H1 (cell line): ENCODE measurements at regions not wholly inside any gene's neighbourhood (a gene's known extent, or its start where the extent isn't known, plus 50 kb on each side); places are given as distances from the start of the nearest gene placed in this dataset.

Source experiments
- CTCF ChIA-PET: fragments of 300-600 bp; sonication (Branson Sonifier 250); formaldehyde crosslinking; loops from one replicate; lab custom pipeline; 2021; ENCODE audit not compliant: partially characterized antibody; lab: Charles Lee
- POLR2A ChIA-PET: fragments of 300-600 bp; sonication (Branson Sonifier 250); formaldehyde crosslinking; loops from one replicate; lab custom pipeline; 2021; ENCODE audit warnings: inconsistent platforms; ENCODE audit not compliant: partially characterized antibody; lab: Charles Lee
- DNase-seq, 2 experiments: peaks; one replicate each; pipeline versions ENCODE4 v3.0.0 to v3.0.0-alpha.2; 2010 to 2022; ENCODE audit warnings: low spot score in 2 of 2, low read depth in 1 of 2, mixed read lengths in 1 of 2
- FAIRE-seq: peaks from 2 replicates; lab custom pipeline; 2011; peaks lifted over from hg19 to GRCh38; lab: Jason Lieb, UNC
- H2AFZ ChIP-seq: 2 replicates; pipeline ENCODE4 v1.8.1; 2012; ENCODE audit warnings: low read length, inconsistent platforms
- H2AK5ac ChIP-seq: 2 replicates; pipeline ENCODE4 v1.6.1; 2013; ENCODE audit warnings: low read depth, low read length
- H2BK120ac ChIP-seq: replicated peaks from 2 replicates; pipeline ENCODE3; 2013; ENCODE audit warnings: low read depth, low read length, inconsistent platforms
- H2BK12ac ChIP-seq: 2 replicates; pipeline ENCODE4 v1.6.1; 2013; ENCODE audit warnings: low read depth, low read length
- H2BK15ac ChIP-seq: 2 replicates; pipeline ENCODE4 v1.6.1; 2013; ENCODE audit warnings: low read length
- H2BK20ac ChIP-seq: 2 replicates; pipeline ENCODE4 v1.6.1; 2013; ENCODE audit warnings: low read length
- H2BK5ac ChIP-seq: 2 replicates; pipeline ENCODE4 v1.6.1; 2013; ENCODE audit warnings: low read depth, low read length
- H3K14ac ChIP-seq: 2 replicates; pipeline ENCODE4 v1.6.1; 2013; ENCODE audit warnings: inconsistent platforms; ENCODE audit not compliant: insufficient read length
- H3K18ac ChIP-seq: 2 replicates; pipeline ENCODE4 v1.6.1; 2013; ENCODE audit warnings: low read length; ENCODE audit errors: extremely low read depth
- H3K23ac ChIP-seq: 2 replicates; pipeline ENCODE4 v1.6.1; 2013; ENCODE audit warnings: inconsistent platforms; ENCODE audit not compliant: insufficient read length
- H3K23me2 ChIP-seq: 2 replicates; pipeline ENCODE4 v1.6.1; 2013; ENCODE audit warnings: low read depth, low read length
- H3K27ac ChIP-seq: 2 replicates; pipeline ENCODE4 v1.6.1; 2011; ENCODE audit warnings: low read depth, low read length, inconsistent platforms
- H3K27me3 ChIP-seq, 4 experiments: replicated peaks in 1 of 4; 1 replicate in 1 of 4; 2 replicates in 3 of 4; pipeline versions ENCODE4 v1.6.1 to v1.8.1; 2011 to 2013; ENCODE audit warnings: low read length in 3 of 4, mild to moderate bottlenecking in 3 of 4, inconsistent platforms in 2 of 4, mixed read lengths in 2 of 4, moderate library complexity in 1 of 4; ENCODE audit not compliant: control insufficient read depth in 3 of 4, insufficient read depth in 3 of 4; ENCODE audit errors: extremely low read depth in 1 of 4
- H3K36me3 ChIP-seq, 4 experiments: 2 replicates each; pipeline versions ENCODE4 v1.6.1 to v1.8.1; 2011 to 2013; ENCODE audit warnings: mild to moderate bottlenecking in 4 of 4, low read length in 3 of 4, moderate library complexity in 2 of 4, control low read depth in 1 of 4, inconsistent platforms in 1 of 4; ENCODE audit not compliant: insufficient read depth in 4 of 4, control insufficient read depth in 2 of 4
- H3K4ac ChIP-seq: replicated peaks from 2 replicates; pipeline ENCODE3; 2013; ENCODE audit warnings: low read length, low read depth, mixed read lengths, inconsistent platforms; ENCODE audit not compliant: insufficient read length
- H3K4me1 ChIP-seq, 4 experiments: replicated peaks in 1 of 4; 1 replicate in 1 of 4; 2 replicates in 3 of 4; pipeline versions ENCODE4 v1.6.1 to v1.8.1; 2011 to 2013; ENCODE audit warnings: low read length in 3 of 4, inconsistent platforms in 2 of 4, mixed read lengths in 1 of 4; ENCODE audit not compliant: insufficient read depth in 4 of 4, control insufficient read depth in 3 of 4
- H3K4me2 ChIP-seq, 2 experiments: 2 replicates each; pipeline versions ENCODE4 v1.6.1 to v1.8.1; 2011 to 2013; ENCODE audit warnings: low read depth in 2 of 2, low read length in 2 of 2, control low read depth in 1 of 2, inconsistent platforms in 1 of 2, mild to moderate bottlenecking in 1 of 2; ENCODE audit not compliant: insufficient read depth in 1 of 2
- H3K4me3 ChIP-seq, 4 experiments: fragments of 200-600, 300-600 bp in 1 of 4; sonication (generic), shearing (Covaris generic), sonication (Bioruptor Twin) in 1 of 4; 2 replicates each; pipeline versions ENCODE4 v1.5.1 to v1.8.1; 2011 to 2016; ENCODE audit warnings: low read length in 4 of 4, low read depth in 3 of 4, control low read depth in 2 of 4, inconsistent platforms in 2 of 4, mild to moderate bottlenecking in 2 of 4, mixed read lengths in 1 of 4, moderate library complexity in 1 of 4; ENCODE audit not compliant: insufficient read depth in 2 of 4; ENCODE audit errors: extremely low read depth in 1 of 4
- H3K56ac ChIP-seq: replicated peaks from 2 replicates; pipeline ENCODE3; 2013; ENCODE audit warnings: low read depth, mild to moderate bottlenecking, mixed read lengths, low read length, inconsistent platforms; ENCODE audit not compliant: insufficient read length
- H3K79me1 ChIP-seq: 2 replicates; pipeline ENCODE4 v1.6.1; 2013; ENCODE audit warnings: low read depth, low read length, control low read depth
- H3K79me2 ChIP-seq, 2 experiments: 2 replicates each; pipeline versions ENCODE4 v1.6.1 to v1.8.1; 2012 to 2013; ENCODE audit warnings: low read length in 2 of 2, mild to moderate bottlenecking in 2 of 2, inconsistent platforms in 1 of 2; ENCODE audit not compliant: insufficient read depth in 2 of 2, control insufficient read depth in 1 of 2
- H3K9ac ChIP-seq, 4 experiments: replicated peaks in 1 of 4; 1 replicate in 1 of 4; 2 replicates in 3 of 4; pipeline versions ENCODE4 v1.6.1 to v1.8.1; 2011 to 2013; ENCODE audit warnings: low read depth in 3 of 4, low read length in 3 of 4, control low read depth in 2 of 4, mild to moderate bottlenecking in 2 of 4, moderate library complexity in 2 of 4, inconsistent platforms in 1 of 4; ENCODE audit errors: extremely low read depth in 1 of 4
- H3K9me3 ChIP-seq, 2 experiments: 2 replicates each; pipeline versions ENCODE4 v1.6.1 to v1.8.1; 2012 to 2013; ENCODE audit warnings: mild to moderate bottlenecking in 2 of 2, moderate library complexity in 2 of 2, control low read depth in 1 of 2, inconsistent platforms in 1 of 2, low read depth in 1 of 2, low read length in 1 of 2, mixed read lengths in 1 of 2; ENCODE audit not compliant: insufficient read depth in 2 of 2
- H4K20me1 ChIP-seq, 2 experiments: replicated peaks in 1 of 2; 2 replicates each; pipeline versions ENCODE3 to v1.8.1; 2011 to 2013; ENCODE audit warnings: inconsistent platforms in 2 of 2, low read length in 2 of 2, mild to moderate bottlenecking in 1 of 2; ENCODE audit not compliant: insufficient read depth in 2 of 2, control insufficient read depth in 1 of 2
- H4K5ac ChIP-seq: 2 replicates; pipeline ENCODE4 v1.6.1; 2013; ENCODE audit warnings: low read length, low read depth, mixed read lengths, inconsistent platforms; ENCODE audit not compliant: insufficient read length
- H4K8ac ChIP-seq: 2 replicates; pipeline ENCODE4 v1.8.0; 2013; ENCODE audit warnings: mild to moderate bottlenecking, moderate library complexity, low read length, inconsistent platforms; ENCODE audit not compliant: insufficient read depth; ENCODE audit errors: extremely low read depth
- H4K91ac ChIP-seq: replicated peaks from 2 replicates; pipeline ENCODE3; 2013; ENCODE audit warnings: low read length, mixed read lengths, inconsistent platforms; ENCODE audit not compliant: insufficient read length
- CEBPB ChIP-seq: IDR thresholded peaks from 2 replicates; pipeline ENCODE4 v1.6.1; 2012; ENCODE audit warnings: low read depth, low read length
- GABPA ChIP-seq: IDR thresholded peaks from 2 replicates; pipeline ENCODE4 v1.6.1; 2011; ENCODE audit warnings: mild to moderate bottlenecking, low read length, moderate library complexity, borderline replicate concordance; ENCODE audit not compliant: insufficient read depth
- SAP30 ChIP-seq: fragments of 300-600 bp; sonication (generic); IDR thresholded peaks from 2 replicates; pipeline ENCODE4 v1.7.1; 2012; ENCODE audit warnings: low read length, moderate library complexity, mild to moderate bottlenecking, inconsistent platforms; ENCODE audit not compliant: insufficient read depth, insufficient replicate concordance
- SIX5 ChIP-seq: IDR thresholded peaks from 2 replicates; pipeline ENCODE4 v1.6.1; 2011; ENCODE audit warnings: mild to moderate bottlenecking, low read depth, low read length
- TEAD4 ChIP-seq: IDR thresholded peaks from 2 replicates; pipeline ENCODE4 v1.6.1; 2012; ENCODE audit warnings: low read depth, low read length, inconsistent platforms, mixed read lengths
- TF ChIP-seq, protein P1 (sequence below): IDR thresholded peaks from 2 replicates; pipeline ENCODE4 v1.6.1; 2011; ENCODE audit warnings: low read depth, mild to moderate bottlenecking, low read length; ENCODE audit not compliant: insufficient read depth

DNA sequence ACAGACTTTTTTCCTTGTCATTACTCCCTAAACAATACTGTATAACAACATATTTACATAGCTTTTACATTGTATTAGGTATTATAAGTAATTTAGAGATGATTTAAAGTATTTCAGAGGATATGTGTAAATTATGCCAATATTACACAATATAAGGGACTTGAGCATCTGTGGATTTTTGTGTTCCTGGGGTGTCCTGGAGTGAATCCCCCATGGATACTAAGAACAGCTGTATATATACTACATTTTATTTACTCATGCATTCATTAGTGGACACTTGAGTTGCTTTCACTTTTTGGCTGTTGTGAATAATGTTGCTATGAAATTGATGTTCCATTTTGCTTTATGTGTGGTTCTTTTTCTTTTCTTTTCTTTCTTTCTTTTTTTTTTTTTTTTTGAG, 348.8 kb downstream of the SH3GL2 start:
- Histone ChIP-seq H3K56ac (no peak overlapping the region), H3K27ac (no peak overlapping the region), H3K4me2 (no peak overlapping the region), H4K91ac (no peak overlapping the region), H2BK15ac (no peak overlapping the region), H3K27me3 (no peaks in the 10 kb centered on the region), H3K9ac (no peak overlapping the region), H2AFZ (no peak overlapping the region), H3K23me2 (no peaks in the 10 kb centered on the region), H4K5ac (no peak overlapping the region), H2AK5ac (no peak overlapping the region), H3K9me3 (no peaks in the 10 kb centered on the region), H3K18ac (no peak overlapping the region), H3K14ac (no peak overlapping the region), H3K36me3 (no peaks in the 10 kb centered on the region), H3K79me1 (no peaks in the 10 kb centered on the region), H3K4me3 (no peak overlapping the region), H3K79me2 (no peaks in the 10 kb centered on the region), H3K23ac (no peak overlapping the region), H4K8ac (no peak overlapping the region), H4K20me1 (no peaks in the 10 kb centered on the region), H2BK120ac (no peak overlapping the region), H3K4me1 (peaks cover 1 to 14% (median 5%) of the 10 kb centered on the region in 4 experiments; a peak in 4 of 7 replicates), H3K4ac (no peak overlapping the region), H2BK5ac (no peak overlapping the region), H2BK12ac (no peak overlapping the region), H2BK20ac (no peak overlapping the region)
- ChIA-PET CTCF (interaction anchor here (0.6 to 1.1 kb wide), 3 partner anchors 23 to 134 kb away, joined by 3 to 4 read pairs (median 3); no protein-coding TSS in a partner anchor), POLR2A (no interaction called here)
- FAIRE-seq = no peak
- DNase-seq = no peak
- no peak for TF ChIP-seq SIX5
- TF ChIP-seq TEAD4 = no peak
- no peak for TF ChIP-seq SAP30
- TF ChIP-seq, protein P1, sequence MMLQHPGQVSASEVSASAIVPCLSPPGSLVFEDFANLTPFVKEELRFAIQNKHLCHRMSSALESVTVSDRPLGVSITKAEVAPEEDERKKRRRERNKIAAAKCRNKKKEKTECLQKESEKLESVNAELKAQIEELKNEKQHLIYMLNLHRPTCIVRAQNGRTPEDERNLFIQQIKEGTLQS = no peak
- no peak for TF ChIP-seq CEBPB
- no peak for TF ChIP-seq GABPA
